PC-9 (cell line): ENCODE measurements at regions not wholly inside any gene's neighbourhood (a gene's known extent, or its start where the extent isn't known, plus 50 kb on each side); places are given as distances from the start of the nearest gene placed in this dataset.

Experiments used
- EZH2 ChIP-seq: fragments of 200-600 bp; sonication (generic); IDR thresholded peaks from 2 replicates; pipeline ENCODE4 v1.8.0; 2017; ENCODE audit warnings: antibody characterized with exemption, low read depth
- TF ChIP-seq, protein P1 (sequence below): fragments of 200-600 bp; sonication (generic); conservative IDR thresholded peaks from 2 replicates; pipeline ENCODE4 v1.6.1; 2017; ENCODE audit warnings: mixed run types, antibody characterized with exemption, mild to moderate bottlenecking, moderate library complexity

GRCh38 chr3:15942462-15942861, 144.7 kb upstream of the ANKRD28 start:
- TF ChIP-seq, protein P1, sequence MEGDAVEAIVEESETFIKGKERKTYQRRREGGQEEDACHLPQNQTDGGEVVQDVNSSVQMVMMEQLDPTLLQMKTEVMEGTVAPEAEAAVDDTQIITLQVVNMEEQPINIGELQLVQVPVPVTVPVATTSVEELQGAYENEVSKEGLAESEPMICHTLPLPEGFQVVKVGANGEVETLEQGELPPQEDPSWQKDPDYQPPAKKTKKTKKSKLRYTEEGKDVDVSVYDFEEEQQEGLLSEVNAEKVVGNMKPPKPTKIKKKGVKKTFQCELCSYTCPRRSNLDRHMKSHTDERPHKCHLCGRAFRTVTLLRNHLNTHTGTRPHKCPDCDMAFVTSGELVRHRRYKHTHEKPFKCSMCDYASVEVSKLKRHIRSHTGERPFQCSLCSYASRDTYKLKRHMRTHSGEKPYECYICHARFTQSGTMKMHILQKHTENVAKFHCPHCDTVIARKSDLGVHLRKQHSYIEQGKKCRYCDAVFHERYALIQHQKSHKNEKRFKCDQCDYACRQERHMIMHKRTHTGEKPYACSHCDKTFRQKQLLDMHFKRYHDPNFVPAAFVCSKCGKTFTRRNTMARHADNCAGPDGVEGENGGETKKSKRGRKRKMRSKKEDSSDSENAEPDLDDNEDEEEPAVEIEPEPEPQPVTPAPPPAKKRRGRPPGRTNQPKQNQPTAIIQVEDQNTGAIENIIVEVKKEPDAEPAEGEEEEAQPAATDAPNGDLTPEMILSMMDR: no peak
- no peak for TF ChIP-seq EZH2
